ENCODE measurements at regions not wholly inside any gene's neighbourhood (a gene's known extent, or its start where the extent isn't known, plus 50 kb on each side); places are given as distances from the start of the nearest gene placed in this dataset.
A peak's percentile ranks its signal among the peaks of the same experiment; 100 is the strongest.

DNA sequence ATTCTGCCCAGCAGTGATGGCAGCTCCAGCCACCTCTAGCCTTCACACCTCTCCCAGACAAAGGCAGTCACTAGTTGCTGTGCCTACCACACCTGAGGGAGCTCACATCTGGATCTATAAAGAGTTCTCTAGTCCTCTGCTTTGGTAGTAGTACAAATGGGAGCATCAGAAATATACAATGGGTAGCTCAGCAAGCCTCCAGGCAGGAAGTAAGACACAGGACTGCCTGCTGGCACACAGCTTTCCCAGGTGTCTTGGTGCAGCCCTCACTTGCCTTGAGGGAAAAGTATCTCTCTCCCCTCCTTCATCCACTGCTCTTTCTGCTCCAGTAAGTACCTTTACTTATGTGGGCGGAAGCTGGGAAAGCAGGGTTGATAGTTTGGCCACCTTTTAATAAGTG is 212.9 kb upstream of the SLC7A11 start:
- intact Hi-C loops (cut with DNase I; ENCODE audit: low total_unique reads) = no loop called here
- TF ChIP-seq POLR2AphosphoS5 (IDR thresholded peaks at IDR 0.05) = no peak
- no peak for TF ChIP-seq POLR2A (IDR thresholded peaks at IDR 0.05)
- TF ChIP-seq, protein P1, sequence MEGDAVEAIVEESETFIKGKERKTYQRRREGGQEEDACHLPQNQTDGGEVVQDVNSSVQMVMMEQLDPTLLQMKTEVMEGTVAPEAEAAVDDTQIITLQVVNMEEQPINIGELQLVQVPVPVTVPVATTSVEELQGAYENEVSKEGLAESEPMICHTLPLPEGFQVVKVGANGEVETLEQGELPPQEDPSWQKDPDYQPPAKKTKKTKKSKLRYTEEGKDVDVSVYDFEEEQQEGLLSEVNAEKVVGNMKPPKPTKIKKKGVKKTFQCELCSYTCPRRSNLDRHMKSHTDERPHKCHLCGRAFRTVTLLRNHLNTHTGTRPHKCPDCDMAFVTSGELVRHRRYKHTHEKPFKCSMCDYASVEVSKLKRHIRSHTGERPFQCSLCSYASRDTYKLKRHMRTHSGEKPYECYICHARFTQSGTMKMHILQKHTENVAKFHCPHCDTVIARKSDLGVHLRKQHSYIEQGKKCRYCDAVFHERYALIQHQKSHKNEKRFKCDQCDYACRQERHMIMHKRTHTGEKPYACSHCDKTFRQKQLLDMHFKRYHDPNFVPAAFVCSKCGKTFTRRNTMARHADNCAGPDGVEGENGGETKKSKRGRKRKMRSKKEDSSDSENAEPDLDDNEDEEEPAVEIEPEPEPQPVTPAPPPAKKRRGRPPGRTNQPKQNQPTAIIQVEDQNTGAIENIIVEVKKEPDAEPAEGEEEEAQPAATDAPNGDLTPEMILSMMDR (IDR thresholded peaks at IDR 0.05) = no peak
- H3K27ac ChIP-seq = no peak overlapping the region
- H3K4me1 ChIP-seq = no peaks in the 10 kb centered on the region
- no peak for DNase-seq (ENCODE audit: low spot score in 2 of 2)
- no peak overlapping the region for H3K4me3 ChIP-seq
- no peaks in the 10 kb centered on the region for H3K36me3 ChIP-seq
- no peaks in the 10 kb centered on the region for H3K27me3 ChIP-seq
- no peaks in the 10 kb centered on the region for H3K9me3 ChIP-seq

DNA sequence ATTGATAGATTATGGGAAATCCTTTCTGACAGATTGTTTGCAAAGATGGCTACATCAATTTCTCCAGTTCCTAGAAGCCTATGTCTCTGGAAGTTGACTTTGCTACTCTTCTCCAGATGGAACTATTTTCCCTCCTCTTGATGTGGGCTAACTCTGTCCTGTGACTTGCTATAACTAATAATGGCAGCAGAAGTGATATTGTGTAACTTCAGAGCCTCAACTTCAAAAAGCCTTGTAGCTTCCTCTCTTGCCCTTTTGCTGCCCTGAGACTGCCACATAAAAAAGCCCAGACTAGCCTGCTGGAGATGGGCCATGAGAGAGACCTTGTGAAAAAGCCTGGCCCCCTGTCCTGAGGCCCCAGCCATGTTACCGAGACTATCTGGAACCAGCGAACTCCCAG is 210.7 kb upstream of the SLC7A11 start:
- no peak for TF ChIP-seq POLR2A (IDR thresholded peaks at IDR 0.05)
- TF ChIP-seq, protein P1 (IDR thresholded peaks at IDR 0.05) = no peak
- no peak for TF ChIP-seq POLR2AphosphoS5 (IDR thresholded peaks at IDR 0.05)
- H3K27me3 ChIP-seq = no peaks in the 10 kb centered on the region
- H3K36me3 ChIP-seq = no peaks in the 10 kb centered on the region
- H3K4me3 ChIP-seq = no peak overlapping the region
- no peaks in the 10 kb centered on the region for H3K4me1 ChIP-seq
- no peak for DNase-seq (ENCODE audit: low spot score in 2 of 2)
- H3K27ac ChIP-seq = no peak overlapping the region
- intact Hi-C loops (cut with DNase I; ENCODE audit: low total_unique reads) = no loop called here
- H3K9me3 ChIP-seq = no peaks in the 10 kb centered on the region

DNA sequence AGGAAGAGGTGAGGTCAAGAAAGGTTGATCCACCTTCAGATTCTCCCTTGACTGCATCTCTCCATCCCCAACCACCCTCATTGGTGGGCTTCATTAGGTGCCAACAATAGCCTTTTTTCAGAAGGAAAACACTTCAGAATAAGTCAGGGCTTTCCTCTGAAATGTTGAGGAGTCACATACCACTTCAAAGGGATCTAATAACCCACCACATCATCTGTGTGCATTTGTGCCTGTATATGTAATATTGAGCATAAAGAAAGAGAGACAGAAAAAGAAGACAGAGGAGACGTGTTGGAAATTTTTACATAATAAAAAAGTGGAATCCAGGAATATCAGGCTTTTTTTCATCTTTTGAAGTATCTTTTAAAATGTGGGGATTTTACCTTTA is 209.1 kb upstream of the SLC7A11 start:
- no peaks in the 10 kb centered on the region for H3K27me3 ChIP-seq
- H3K27ac ChIP-seq = no peak overlapping the region
- intact Hi-C loops (cut with DNase I; ENCODE audit: low total_unique reads) = no loop called here
- no peaks in the 10 kb centered on the region for H3K9me3 ChIP-seq
- no peaks in the 10 kb centered on the region for H3K4me1 ChIP-seq
- H3K36me3 ChIP-seq = no peaks in the 10 kb centered on the region
- DNase-seq (ENCODE audit: low spot score in 2 of 2) = no peak
- TF ChIP-seq, protein P1 (IDR thresholded peaks at IDR 0.05) = no peak
- TF ChIP-seq POLR2A (IDR thresholded peaks at IDR 0.05) = no peak
- TF ChIP-seq POLR2AphosphoS5 (IDR thresholded peaks at IDR 0.05) = no peak
- H3K4me3 ChIP-seq = no peak overlapping the region

DNA sequence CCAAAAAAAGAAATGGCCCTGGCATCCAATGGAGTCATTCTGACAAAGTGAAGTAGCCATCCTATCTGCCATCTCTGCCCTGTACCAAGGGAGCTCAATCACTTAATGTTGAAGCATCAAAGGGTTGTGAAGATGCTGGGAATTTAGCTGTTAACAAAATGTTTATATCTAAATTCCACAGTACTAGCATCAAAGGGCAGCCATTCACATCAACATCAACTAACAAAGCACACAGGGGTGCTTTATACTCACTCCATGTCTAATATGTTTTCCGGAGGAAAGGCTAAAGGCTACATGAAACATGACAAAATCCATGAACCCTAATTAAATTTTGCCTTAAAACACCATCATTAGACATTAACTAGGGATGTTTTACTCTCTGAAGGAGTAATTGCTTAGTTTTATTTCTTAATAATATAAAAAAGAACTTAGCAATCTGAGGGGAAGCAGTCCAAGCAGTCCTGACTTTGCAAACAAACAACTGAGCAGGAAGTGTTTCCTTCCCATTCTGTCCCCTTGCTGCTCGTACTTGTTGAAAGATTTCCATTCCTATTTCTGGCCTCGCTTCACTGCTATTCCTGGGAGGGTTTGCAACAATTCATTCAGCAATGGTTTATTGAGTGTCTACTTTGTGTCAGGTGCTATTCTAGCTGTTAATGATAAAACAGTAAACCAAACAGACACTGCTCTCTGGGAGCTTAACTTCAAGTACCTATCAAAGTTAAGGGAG is 208.6 kb upstream of the SLC7A11 start:
- intact Hi-C loops (cut with DNase I; ENCODE audit: low total_unique reads) = no loop called here
- H3K9me3 ChIP-seq = no peaks in the 10 kb centered on the region
- H3K27ac ChIP-seq = no peak overlapping the region
- no peaks in the 10 kb centered on the region for H3K4me1 ChIP-seq
- H3K4me3 ChIP-seq = no peak overlapping the region
- H3K27me3 ChIP-seq = no peaks in the 10 kb centered on the region
- DNase-seq (ENCODE audit: low spot score in 2 of 2) = no peak
- TF ChIP-seq, protein P1 (IDR thresholded peaks at IDR 0.05) = no peak
- no peak for TF ChIP-seq POLR2A (IDR thresholded peaks at IDR 0.05)
- no peak for TF ChIP-seq POLR2AphosphoS5 (IDR thresholded peaks at IDR 0.05)
- H3K36me3 ChIP-seq = no peaks in the 10 kb centered on the region

DNA sequence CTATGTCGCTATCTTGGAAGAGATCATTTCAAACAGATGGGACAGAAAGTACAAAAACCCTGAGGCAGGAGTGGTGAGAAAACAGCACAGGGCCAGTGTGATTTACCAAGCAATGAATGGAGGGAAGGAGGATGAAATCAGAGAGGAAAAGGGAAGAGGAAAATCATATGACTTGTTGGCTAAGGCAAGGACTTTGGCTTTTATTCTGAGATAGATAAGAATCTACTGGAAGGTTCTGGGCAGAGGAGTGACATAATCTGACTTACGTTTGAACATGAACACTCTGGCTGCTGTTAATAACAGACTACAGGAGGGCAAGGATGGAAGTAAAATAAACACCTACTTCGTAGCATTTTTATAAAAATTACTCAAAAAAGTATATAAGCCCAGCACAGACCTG is 207.8 kb upstream of the SLC7A11 start:
- no peak for DNase-seq (ENCODE audit: low spot score in 2 of 2)
- Histone ChIP-seq H3K9me3 (no peaks in the 10 kb centered on the region), H3K36me3 (no peaks in the 10 kb centered on the region), H3K27me3 (no peaks in the 10 kb centered on the region), H3K4me1 (no peaks in the 10 kb centered on the region), H3K27ac (peak overlapping the region in 1 of 2 donors; percentile 12), H3K4me3 (no peak overlapping the region)
- intact Hi-C loops (cut with DNase I; ENCODE audit: low total_unique reads) = no loop called here
- TF ChIP-seq, protein P1 (IDR thresholded peaks at IDR 0.05) = no peak
- no peak for TF ChIP-seq POLR2A (IDR thresholded peaks at IDR 0.05)
- no peak for TF ChIP-seq POLR2AphosphoS5 (IDR thresholded peaks at IDR 0.05)
